ENCODE measurements at regions not wholly inside any gene's neighbourhood (a gene's known extent, or its start where the extent isn't known, plus 50 kb on each side); places are given as distances from the start of the nearest gene placed in this dataset.

DNA sequence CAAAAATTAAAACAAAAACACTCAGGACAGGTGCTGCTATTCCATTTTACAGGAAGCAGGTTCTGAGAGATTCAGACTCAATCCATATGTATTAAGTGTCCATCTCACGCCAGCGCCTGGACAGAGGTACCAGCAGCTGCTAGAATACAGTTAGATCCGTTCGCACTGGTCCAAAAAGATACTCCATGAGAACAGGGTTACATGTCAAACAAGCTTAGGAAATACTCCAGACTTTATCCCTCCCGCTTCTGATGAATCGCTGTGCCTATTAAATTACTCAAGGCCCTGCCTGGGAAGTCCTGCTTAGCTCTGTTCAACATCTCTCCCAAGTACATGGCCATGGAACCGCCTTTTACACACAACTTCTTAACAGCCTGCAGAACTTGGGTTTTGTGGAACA, 50.2 kb upstream of the SLC35C1 start:
- no peak overlapping the region for H3K27ac ChIP-seq (ENCODE audit: low read depth, low read length)
- peak; percentile 29 for DNase-seq
- no peak overlapping the region for H3K4me3 ChIP-seq (ENCODE audit: low read length)
- H3K36me3 ChIP-seq (ENCODE audit: control insufficient read depth, insufficient read depth, low read length): no peaks in the 10 kb centered on the region
- H4K5ac ChIP-seq (ENCODE audit: low read length): no peak overlapping the region
- H3K23ac ChIP-seq (ENCODE audit: low read length): no peak overlapping the region
- H2AK5ac ChIP-seq (ENCODE audit: low read length): no peak overlapping the region
- H3K4ac ChIP-seq (ENCODE audit: low read depth, low read length): no peak overlapping the region
- no CpG with 5 or more reads among the region's 7 CpGs for WGBS (ENCODE audit: extremely low coverage, insufficient coverage, low lambda C conversion rate)
- peaks cover 10% of the 10 kb centered on the region for H3K4me1 ChIP-seq (ENCODE audit: control insufficient read depth, low read depth, low read length)
- no peaks in the 10 kb centered on the region for H3K27me3 ChIP-seq (ENCODE audit: insufficient read depth, low read length, poor library complexity)
- H3K79me1 ChIP-seq (ENCODE audit: low read length): no peaks in the 10 kb centered on the region
- H4K8ac ChIP-seq (ENCODE audit: low read depth, low read length): no peak overlapping the region
- no peak overlapping the region for H2BK120ac ChIP-seq (ENCODE audit: low read depth, low read length)
- H3K4me2 ChIP-seq (ENCODE audit: low read length): no peak overlapping the region
- no peak overlapping the region for H3K18ac ChIP-seq (ENCODE audit: low read length)
- H2BK5ac ChIP-seq (ENCODE audit: low read length): no peak overlapping the region
- H3K56ac ChIP-seq (ENCODE audit: low read length): no peak overlapping the region
- no peaks in the 10 kb centered on the region for H3K79me2 ChIP-seq (ENCODE audit: control insufficient read depth, insufficient read depth, low read length)
- no peak overlapping the region for H2BK15ac ChIP-seq (replicated peaks; ENCODE audit: low read depth)
- no peak overlapping the region for H3K9ac ChIP-seq (ENCODE audit: low read length)

DNA sequence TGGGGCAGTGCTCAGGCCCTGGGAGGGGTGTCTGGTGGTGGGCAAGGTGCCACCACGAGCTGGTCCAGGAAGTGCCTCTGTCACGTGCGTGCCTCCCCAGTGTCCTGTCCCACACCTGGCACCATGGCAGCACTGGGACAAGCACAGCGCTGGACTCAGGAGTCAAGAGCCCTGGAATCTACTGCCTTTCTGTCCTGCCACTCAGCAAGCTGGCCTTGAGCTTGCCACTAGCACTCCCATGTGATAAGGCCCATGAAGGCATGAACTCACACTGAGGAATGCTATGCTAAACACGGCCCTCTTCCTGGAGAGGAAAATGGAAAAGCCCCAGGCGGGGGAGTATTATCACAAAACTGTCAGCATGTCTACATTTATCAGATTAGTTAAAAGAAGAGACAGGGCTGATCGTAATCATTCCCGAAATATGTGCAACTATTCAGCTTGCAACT, 50.7 kb upstream of the SLC35C1 start:
- H3K4me3 ChIP-seq (ENCODE audit: low read length): no peak overlapping the region
- no CpG with 5 or more reads among the region's 8 CpGs for WGBS (ENCODE audit: extremely low coverage, insufficient coverage, low lambda C conversion rate)
- peak; percentile 89 for DNase-seq
- H2BK15ac ChIP-seq (replicated peaks; ENCODE audit: low read depth): no peak overlapping the region
- H3K23ac ChIP-seq (ENCODE audit: low read length): no peak overlapping the region
- no peak overlapping the region for H3K4ac ChIP-seq (ENCODE audit: low read depth, low read length)
- H3K27me3 ChIP-seq (ENCODE audit: insufficient read depth, low read length, poor library complexity): no peaks in the 10 kb centered on the region
- H3K4me2 ChIP-seq (ENCODE audit: low read length): no peak overlapping the region
- H3K56ac ChIP-seq (ENCODE audit: low read length): peak overlapping the region; percentile 8
- no peak overlapping the region for H2AK5ac ChIP-seq (ENCODE audit: low read length)
- no peaks in the 10 kb centered on the region for H3K79me1 ChIP-seq (ENCODE audit: low read length)
- H2BK5ac ChIP-seq (ENCODE audit: low read length): peak overlapping the region; percentile 0
- H4K8ac ChIP-seq (ENCODE audit: low read depth, low read length): no peak overlapping the region
- H3K4me1 ChIP-seq (ENCODE audit: control insufficient read depth, low read depth, low read length): peaks cover 10% of the 10 kb centered on the region
- no peak overlapping the region for H4K5ac ChIP-seq (ENCODE audit: low read length)
- no peak overlapping the region for H3K18ac ChIP-seq (ENCODE audit: low read length)
- peak overlapping the region; percentile 4 for H3K27ac ChIP-seq (ENCODE audit: low read depth, low read length)
- no peak overlapping the region for H3K9ac ChIP-seq (ENCODE audit: low read length)
- no peaks in the 10 kb centered on the region for H3K79me2 ChIP-seq (ENCODE audit: control insufficient read depth, insufficient read depth, low read length)
- no peak overlapping the region for H2BK120ac ChIP-seq (ENCODE audit: low read depth, low read length)
- H3K36me3 ChIP-seq (ENCODE audit: control insufficient read depth, insufficient read depth, low read length): no peaks in the 10 kb centered on the region

DNA sequence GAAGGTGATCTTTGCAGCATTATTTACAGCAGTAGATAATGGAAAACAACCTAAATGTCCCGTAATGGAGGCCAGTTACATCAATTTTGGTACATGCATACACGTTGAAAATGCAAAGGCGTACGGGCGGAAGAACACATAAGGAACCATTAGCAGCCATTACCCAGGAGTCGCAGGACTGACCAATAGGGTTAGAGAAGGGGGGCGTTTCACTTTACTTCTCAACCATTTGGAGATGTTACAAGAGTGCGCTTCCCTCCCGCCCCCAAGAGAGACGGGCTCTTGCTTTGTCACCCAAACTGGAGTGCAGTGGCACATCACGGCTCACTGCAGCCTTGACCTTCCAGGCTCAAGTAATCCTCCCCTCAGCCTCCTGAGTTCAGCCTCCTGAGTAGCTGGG, 52.8 kb upstream of the SLC35C1 start:
- no peak overlapping the region for H3K9ac ChIP-seq (ENCODE audit: low read length)
- peaks cover 10% of the 10 kb centered on the region for H3K4me1 ChIP-seq (ENCODE audit: control insufficient read depth, low read depth, low read length)
- WGBS (ENCODE audit: extremely low coverage, insufficient coverage, low lambda C conversion rate): no CpG with 5 or more reads among the region's 11 CpGs
- no peak overlapping the region for H4K8ac ChIP-seq (ENCODE audit: low read depth, low read length)
- H3K4me2 ChIP-seq (ENCODE audit: low read length): no peak overlapping the region
- no peak overlapping the region for H3K4ac ChIP-seq (ENCODE audit: low read depth, low read length)
- no peak overlapping the region for H3K27ac ChIP-seq (ENCODE audit: low read depth, low read length)
- no peak overlapping the region for H2BK120ac ChIP-seq (ENCODE audit: low read depth, low read length)
- no peaks in the 10 kb centered on the region for H3K79me1 ChIP-seq (ENCODE audit: low read length)
- no peaks in the 10 kb centered on the region for H3K79me2 ChIP-seq (ENCODE audit: control insufficient read depth, insufficient read depth, low read length)
- no peaks in the 10 kb centered on the region for H3K36me3 ChIP-seq (ENCODE audit: control insufficient read depth, insufficient read depth, low read length)
- H3K56ac ChIP-seq (ENCODE audit: low read length): no peak overlapping the region
- no peak overlapping the region for H4K5ac ChIP-seq (ENCODE audit: low read length)
- no peaks in the 10 kb centered on the region for H3K27me3 ChIP-seq (ENCODE audit: insufficient read depth, low read length, poor library complexity)
- no peak overlapping the region for H2BK15ac ChIP-seq (replicated peaks; ENCODE audit: low read depth)
- no peak for DNase-seq
- no peak overlapping the region for H2BK5ac ChIP-seq (ENCODE audit: low read length)
- H3K4me3 ChIP-seq (ENCODE audit: low read length): no peak overlapping the region
- no peak overlapping the region for H3K18ac ChIP-seq (ENCODE audit: low read length)
- no peak overlapping the region for H3K23ac ChIP-seq (ENCODE audit: low read length)
- H2AK5ac ChIP-seq (ENCODE audit: low read length): no peak overlapping the region

DNA sequence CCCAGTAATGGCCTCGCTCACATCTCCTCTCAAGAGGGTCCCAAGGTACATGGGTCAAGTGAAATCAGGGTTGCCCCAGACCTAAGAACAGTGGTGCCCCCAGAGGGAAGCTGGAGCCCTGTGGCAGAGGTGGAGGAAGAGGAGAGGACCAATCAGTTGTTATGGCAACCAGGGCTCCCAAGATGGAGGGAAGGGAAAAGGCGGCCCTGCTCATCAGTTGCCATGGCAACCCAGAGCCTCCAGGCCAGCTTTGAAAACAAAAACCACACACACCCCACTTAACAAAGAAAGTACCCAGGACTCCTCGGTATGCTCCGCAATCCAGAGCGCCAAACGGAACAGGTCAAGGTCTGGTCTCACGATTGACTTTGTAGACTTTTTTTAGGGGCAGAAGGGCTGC, 53.5 kb upstream of the SLC35C1 start:
- DNase-seq: peak; percentile 88
- Histone ChIP-seq H2BK5ac (ENCODE audit: low read length) (no peak overlapping the region), H2BK15ac (replicated peaks; ENCODE audit: low read depth) (no peak overlapping the region), H4K5ac (ENCODE audit: low read length) (no peak overlapping the region), H3K9ac (ENCODE audit: low read length) (no peak overlapping the region), H3K79me1 (ENCODE audit: low read length) (no peaks in the 10 kb centered on the region), H3K4me3 (ENCODE audit: low read length) (no peak overlapping the region), H3K4me1 (ENCODE audit: control insufficient read depth, low read depth, low read length) (peaks cover 10% of the 10 kb centered on the region), H2AK5ac (ENCODE audit: low read length) (no peak overlapping the region), H3K23ac (ENCODE audit: low read length) (no peak overlapping the region), H2BK120ac (ENCODE audit: low read depth, low read length) (no peak overlapping the region), H3K56ac (ENCODE audit: low read length) (no peak overlapping the region), H3K36me3 (ENCODE audit: control insufficient read depth, insufficient read depth, low read length) (no peaks in the 10 kb centered on the region), H3K27ac (ENCODE audit: low read depth, low read length) (no peak overlapping the region), H3K4ac (ENCODE audit: low read depth, low read length) (no peak overlapping the region), H3K4me2 (ENCODE audit: low read length) (no peak overlapping the region), H3K18ac (ENCODE audit: low read length) (no peak overlapping the region), H3K27me3 (ENCODE audit: insufficient read depth, low read length, poor library complexity) (no peaks in the 10 kb centered on the region), H3K79me2 (ENCODE audit: control insufficient read depth, insufficient read depth, low read length) (no peaks in the 10 kb centered on the region), H4K8ac (ENCODE audit: low read depth, low read length) (no peak overlapping the region)
- no CpG with 5 or more reads among the region's 7 CpGs for WGBS (ENCODE audit: extremely low coverage, insufficient coverage, low lambda C conversion rate)

DNA sequence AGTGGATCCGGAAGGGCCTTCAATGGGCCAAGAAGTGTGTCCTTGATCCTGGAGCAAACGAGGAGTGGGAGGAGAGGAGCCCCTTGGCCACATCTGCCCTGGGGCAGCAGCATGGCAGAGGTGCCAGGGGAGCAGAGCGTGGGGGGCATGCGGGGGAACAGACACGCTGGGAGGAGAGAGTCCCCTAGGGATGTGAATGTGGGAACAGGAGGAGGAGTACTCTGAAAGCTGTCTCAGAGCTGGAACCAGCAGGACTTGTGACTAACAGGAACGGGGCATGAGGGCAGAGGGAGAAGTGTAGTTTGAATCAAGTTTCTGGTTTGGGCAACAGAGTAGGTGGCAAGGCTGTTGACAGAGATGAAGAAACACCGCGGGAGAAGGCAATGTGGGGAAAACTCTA, 54.5 kb upstream of the SLC35C1 start:
- H2BK120ac ChIP-seq (ENCODE audit: low read depth, low read length): no peak overlapping the region
- H3K56ac ChIP-seq (ENCODE audit: low read length): no peak overlapping the region
- H3K79me2 ChIP-seq (ENCODE audit: control insufficient read depth, insufficient read depth, low read length): no peaks in the 10 kb centered on the region
- no peak overlapping the region for H3K4me3 ChIP-seq (ENCODE audit: low read length)
- H3K27ac ChIP-seq (ENCODE audit: low read depth, low read length): no peak overlapping the region
- H3K36me3 ChIP-seq (ENCODE audit: control insufficient read depth, insufficient read depth, low read length): no peaks in the 10 kb centered on the region
- no peak overlapping the region for H2BK5ac ChIP-seq (ENCODE audit: low read length)
- no peak overlapping the region for H2BK15ac ChIP-seq (replicated peaks; ENCODE audit: low read depth)
- no peak overlapping the region for H4K8ac ChIP-seq (ENCODE audit: low read depth, low read length)
- peaks cover 10% of the 10 kb centered on the region for H3K4me1 ChIP-seq (ENCODE audit: control insufficient read depth, low read depth, low read length)
- H4K5ac ChIP-seq (ENCODE audit: low read length): no peak overlapping the region
- DNase-seq: no peak
- no CpG with 5 or more reads among the region's 8 CpGs for WGBS (ENCODE audit: extremely low coverage, insufficient coverage, low lambda C conversion rate)
- no peak overlapping the region for H3K4ac ChIP-seq (ENCODE audit: low read depth, low read length)
- H3K4me2 ChIP-seq (ENCODE audit: low read length): no peak overlapping the region
- no peaks in the 10 kb centered on the region for H3K79me1 ChIP-seq (ENCODE audit: low read length)
- no peak overlapping the region for H3K9ac ChIP-seq (ENCODE audit: low read length)
- H3K18ac ChIP-seq (ENCODE audit: low read length): no peak overlapping the region
- no peaks in the 10 kb centered on the region for H3K27me3 ChIP-seq (ENCODE audit: insufficient read depth, low read length, poor library complexity)
- H3K23ac ChIP-seq (ENCODE audit: low read length): no peak overlapping the region
- no peak overlapping the region for H2AK5ac ChIP-seq (ENCODE audit: low read length)

DNA sequence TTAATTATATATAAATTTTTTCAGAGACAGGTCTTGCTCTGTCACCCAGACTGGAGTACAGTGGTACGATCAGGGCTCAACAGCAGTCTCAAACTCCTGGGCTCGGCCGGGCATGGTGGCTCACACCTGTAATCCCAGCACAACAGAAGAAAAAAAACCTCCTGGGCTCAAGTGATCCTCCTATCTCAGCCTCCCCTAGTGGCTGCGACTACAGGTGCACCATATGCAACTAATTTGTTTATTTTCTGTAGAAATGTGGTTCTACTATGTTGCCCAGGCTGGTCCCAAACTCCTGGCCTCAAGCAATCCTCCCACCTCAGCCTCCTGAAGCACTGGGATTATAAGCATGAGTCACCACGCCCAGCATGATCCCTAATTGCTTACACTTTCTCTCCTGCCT, 56.1 kb upstream of the SLC35C1 start:
- no peak overlapping the region for H2AK5ac ChIP-seq (ENCODE audit: low read length)

More for the DNA sequence above, 56.1 kb upstream of the SLC35C1 start:
- no peak overlapping the region for H3K18ac ChIP-seq (ENCODE audit: low read length)
- no peak overlapping the region for H3K4ac ChIP-seq (ENCODE audit: low read depth, low read length)
- no peak overlapping the region for H3K27ac ChIP-seq (ENCODE audit: low read depth, low read length)
- H3K36me3 ChIP-seq (ENCODE audit: control insufficient read depth, insufficient read depth, low read length): no peaks in the 10 kb centered on the region
- no CpG with 5 or more reads among the region's 5 CpGs for WGBS (ENCODE audit: extremely low coverage, insufficient coverage, low lambda C conversion rate)
- no peak overlapping the region for H3K4me3 ChIP-seq (ENCODE audit: low read length)
- H3K79me2 ChIP-seq (ENCODE audit: control insufficient read depth, insufficient read depth, low read length): no peaks in the 10 kb centered on the region
- H3K4me2 ChIP-seq (ENCODE audit: low read length): no peak overlapping the region
- H4K5ac ChIP-seq (ENCODE audit: low read length): no peak overlapping the region
- no peak overlapping the region for H3K23ac ChIP-seq (ENCODE audit: low read length)
- no peaks in the 10 kb centered on the region for H3K27me3 ChIP-seq (ENCODE audit: insufficient read depth, low read length, poor library complexity)
- no peak overlapping the region for H2BK5ac ChIP-seq (ENCODE audit: low read length)
- no peak overlapping the region for H3K56ac ChIP-seq (ENCODE audit: low read length)
- peaks cover 2% of the 10 kb centered on the region for H3K4me1 ChIP-seq (ENCODE audit: control insufficient read depth, low read depth, low read length)
- no peak overlapping the region for H2BK15ac ChIP-seq (replicated peaks; ENCODE audit: low read depth)
- no peaks in the 10 kb centered on the region for H3K79me1 ChIP-seq (ENCODE audit: low read length)
- DNase-seq: peak; percentile 31
- no peak overlapping the region for H3K9ac ChIP-seq (ENCODE audit: low read length)
- no peak overlapping the region for H4K8ac ChIP-seq (ENCODE audit: low read depth, low read length)
- H2BK120ac ChIP-seq (ENCODE audit: low read depth, low read length): no peak overlapping the region

Measured in mesendoderm (in vitro differentiated cells).